ENCODE measurements at regions not wholly inside any gene's neighbourhood (a gene's known extent, or its start where the extent isn't known, plus 50 kb on each side); places are given as distances from the start of the nearest gene placed in this dataset.

DNA sequence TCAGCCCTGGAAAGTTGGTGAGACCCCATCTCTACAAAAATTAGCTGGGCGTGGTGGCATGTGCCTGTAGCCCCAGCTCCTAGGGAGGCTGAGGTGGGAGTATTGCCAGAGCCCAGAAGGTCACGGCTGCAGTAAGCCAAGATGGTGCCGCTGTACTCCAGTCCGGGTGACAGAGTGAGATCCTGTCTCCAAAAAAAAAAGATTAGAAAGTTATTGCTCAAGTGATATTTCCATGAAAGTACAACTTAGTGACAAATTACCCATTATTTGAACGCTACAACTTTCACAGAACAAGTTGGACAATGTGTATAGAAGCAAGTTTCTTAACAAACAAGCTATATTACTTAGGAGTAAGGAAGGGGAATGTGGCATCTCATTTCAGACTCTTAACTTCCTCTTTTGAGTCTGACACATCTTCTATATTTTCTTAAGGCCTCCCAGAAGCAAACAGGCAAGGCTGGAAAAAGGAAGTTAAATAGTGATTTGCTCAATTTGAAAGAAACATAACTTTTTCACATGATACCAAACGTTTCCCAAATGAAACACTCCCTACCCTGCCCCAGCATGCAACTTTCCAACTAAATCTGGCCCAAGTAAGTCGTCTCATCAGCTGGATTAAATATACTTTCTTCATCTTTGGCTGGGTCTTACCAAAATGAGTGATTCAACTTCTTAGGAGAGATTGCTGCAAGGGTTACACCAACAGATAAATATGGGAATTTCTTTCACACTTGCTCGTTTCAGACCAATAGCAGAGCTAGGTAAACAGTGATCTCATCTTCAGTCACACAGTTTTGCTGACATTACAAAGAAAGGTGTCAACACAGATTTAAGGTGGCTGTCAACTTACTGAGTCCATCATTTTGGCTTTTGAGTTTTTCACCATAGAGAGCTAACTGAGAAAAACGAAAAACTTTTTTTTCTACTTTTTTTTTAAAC, 66.3 kb upstream of the KLF6 start:
- peak; percentile 86 for DNase-seq (ENCODE audit: low spot score)

DNA sequence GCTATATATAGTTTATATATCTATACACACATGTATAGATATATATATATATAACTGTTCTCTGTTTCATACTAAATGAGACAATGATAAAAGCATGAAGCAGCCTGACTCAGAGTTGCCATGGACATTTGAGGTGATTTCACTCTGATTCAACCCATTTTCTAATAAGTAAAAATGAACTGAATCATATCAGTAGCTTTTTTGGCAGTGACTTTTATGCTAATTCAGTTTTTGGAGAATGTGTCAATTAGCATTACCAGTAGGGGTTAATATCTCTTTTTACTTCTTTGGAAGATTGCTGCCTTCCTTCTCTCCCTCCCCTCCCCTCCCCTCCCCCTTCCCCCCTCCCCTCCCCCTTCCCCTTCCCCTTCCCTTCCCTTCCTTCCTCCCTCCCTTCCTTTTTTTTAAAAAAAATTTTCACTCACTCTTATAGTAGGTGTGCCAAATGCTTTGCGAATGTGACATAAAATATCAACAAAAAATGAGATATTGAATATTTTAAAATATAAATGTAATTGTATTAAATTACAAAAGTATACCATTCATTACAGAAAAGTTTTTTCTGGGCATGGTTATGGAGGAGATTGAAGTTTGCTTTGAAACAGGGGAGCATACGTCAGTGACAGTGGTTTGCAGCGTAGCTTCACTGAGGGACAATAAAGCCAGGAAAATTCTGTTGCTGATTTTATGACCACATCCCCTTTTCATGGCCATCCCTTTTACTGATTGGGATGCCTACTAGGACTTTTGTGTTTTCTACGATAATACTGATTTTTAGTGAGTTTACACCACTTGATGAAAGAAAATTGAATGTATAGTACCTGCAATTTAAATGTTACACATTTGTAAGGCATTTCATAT, 64.0 kb upstream of the KLF6 start:
- peak; percentile 22 for DNase-seq (ENCODE audit: low spot score)

DNA sequence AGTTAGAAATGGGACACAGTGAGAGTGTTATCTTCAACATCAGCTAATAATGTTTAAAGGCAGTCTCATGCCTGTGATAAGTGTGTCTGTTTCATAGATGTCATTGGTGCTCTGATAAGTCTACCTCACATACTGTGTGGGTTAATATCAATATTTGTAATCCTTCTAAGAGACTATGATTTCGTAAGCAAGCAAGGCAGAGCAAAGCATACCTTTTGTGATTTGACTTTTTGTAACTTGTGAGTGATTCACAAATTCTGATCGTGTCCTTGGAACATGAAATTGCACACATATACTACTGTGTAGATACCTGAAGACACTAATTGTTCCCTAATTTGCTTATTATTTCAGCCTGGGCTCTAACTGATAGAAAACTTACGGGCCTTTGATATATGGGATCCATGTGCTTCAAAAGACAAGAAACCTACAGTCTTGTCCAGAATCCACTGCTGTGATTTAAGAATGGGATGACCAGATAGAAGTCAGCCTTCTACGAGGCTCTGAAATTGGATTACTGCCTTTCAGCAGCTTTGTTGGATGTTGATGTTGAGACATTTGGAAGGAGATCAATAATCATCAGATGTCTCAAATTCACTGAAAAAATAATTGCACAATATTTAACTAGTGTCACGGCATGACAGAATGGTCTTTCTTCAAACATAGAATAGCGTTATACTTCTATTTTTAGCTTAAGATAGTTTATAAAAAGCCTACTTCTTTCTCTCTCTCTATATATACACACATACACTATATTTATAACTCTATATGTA, 63.2 kb upstream of the KLF6 start:
- no peak for DNase-seq (ENCODE audit: low spot score)

GRCh38 chr10:3846736-3847135, 61.7 kb upstream of the KLF6 start:
- no peak for DNase-seq (ENCODE audit: low spot score)

- no peak for DNase-seq (ENCODE audit: low spot score)
Measured at GRCh38 chr10:3844491-3845025, 59.5 kb upstream of the KLF6 start.

DNA sequence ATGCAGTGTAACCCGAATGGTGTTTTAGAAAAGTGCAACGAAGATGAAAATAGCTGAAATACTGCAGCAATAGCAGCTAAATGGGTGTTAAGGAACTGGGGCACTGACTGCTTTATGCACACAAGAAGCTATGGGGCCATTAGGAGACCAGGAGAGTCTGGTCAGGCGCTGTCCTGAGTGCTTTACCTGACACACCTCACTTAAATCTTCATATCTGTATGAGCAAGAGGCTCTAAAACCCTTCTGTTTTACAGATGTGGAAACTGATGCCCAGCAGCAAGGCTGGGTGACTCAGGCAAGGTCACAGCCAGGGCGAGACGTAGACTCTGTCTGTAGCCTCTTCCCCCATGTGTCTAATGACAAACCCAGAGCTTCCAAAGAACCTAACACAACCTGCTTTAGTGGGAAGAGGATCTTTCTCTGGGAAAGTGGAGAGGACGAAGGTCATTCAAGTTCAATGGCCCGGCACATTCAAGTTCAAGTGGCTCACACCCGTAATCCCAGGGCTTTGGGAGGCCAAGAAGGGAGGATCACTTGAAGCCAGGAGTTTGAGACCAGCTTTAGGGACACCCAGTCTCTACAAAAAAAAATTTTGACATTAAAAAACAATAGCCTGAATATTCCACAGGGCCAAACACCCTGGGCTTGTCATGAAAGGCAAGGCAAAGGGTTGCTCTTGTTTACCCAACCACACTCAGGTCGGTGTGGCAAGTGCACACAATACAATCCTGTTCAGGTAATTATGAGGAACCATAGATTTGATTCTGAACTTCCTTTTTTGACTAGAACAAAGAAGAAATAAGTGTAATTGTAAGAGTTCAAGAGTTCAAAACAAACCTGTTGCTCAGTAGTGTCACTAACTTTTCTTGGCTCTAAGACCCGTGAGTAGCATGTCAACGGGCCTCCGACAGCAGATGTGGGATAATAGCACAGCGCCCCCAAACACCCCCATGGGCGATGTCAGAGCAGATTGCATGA, 53.7 kb upstream of the KLF6 start:
- no peak for DNase-seq (ENCODE audit: low spot score)

DNA sequence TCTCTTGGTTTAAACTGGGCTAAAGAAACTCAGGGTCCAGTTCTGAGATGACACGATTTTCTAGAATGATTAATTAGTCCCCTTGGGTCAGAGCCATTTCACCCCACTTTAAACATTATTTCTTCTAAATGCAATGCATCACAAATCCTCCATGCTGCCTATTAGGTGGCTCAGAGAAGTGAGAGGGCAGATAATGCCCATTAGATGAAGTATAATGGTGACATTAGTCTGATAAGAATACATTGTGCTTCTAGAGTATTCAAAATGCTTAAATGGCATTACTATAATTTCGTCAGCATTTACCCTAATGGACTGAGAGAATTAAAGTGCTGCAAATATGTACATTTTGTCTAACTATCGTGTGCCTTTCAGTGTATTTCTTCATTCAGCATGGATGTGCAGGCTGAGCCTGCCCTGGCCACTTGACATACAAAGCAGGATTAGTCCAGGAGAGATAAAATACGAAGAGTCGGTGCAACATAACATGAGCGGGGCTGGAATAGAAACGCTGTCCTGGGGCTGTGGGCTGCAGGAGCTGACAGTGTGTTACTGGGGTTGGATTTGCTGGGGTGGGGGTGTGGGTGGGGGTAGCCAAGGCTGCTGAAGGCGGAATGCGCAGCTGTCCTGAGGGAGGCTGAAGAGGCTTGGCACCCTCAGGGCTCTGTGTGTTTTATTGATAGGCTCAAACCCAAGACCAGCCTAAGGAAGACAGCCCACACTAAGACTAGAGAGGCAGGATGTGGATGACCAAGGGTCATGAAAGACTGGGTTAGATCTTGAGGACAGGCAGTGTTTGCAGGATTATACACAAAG, 52.8 kb upstream of the KLF6 start:
- DNase-seq (ENCODE audit: low spot score) = no peak

GRCh38 chr10:3836222-3836820, 51.3 kb upstream of the KLF6 start:
- DNase-seq (ENCODE audit: low spot score) = no peak

GRCh38 chr10:3835770-3836169, 50.8 kb upstream of the KLF6 start:
- peak; percentile 41 for DNase-seq (ENCODE audit: low spot score)

DNA sequence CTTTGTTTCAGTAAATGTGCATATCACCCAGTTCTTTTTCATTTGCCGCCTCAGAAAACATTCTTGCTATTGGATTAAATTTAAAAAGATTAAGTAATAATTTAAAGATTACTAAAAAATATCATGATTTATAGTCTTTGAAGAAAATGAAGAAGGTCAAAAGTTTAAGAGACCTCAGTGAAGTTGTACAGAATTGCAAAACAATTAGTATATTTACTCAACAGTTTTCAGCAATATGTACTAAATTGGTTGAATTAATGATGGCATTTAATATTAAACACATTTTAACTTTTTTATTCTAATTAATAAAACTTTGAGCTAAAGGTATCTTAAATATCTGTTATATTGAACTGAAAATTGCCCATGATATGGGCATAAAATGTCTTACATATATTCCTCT, 49.9 kb upstream of the KLF6 start:
- DNase-seq (ENCODE audit: low spot score) = no peak
